ENCODE measurements at regions not wholly inside any gene's neighbourhood (a gene's known extent, or its start where the extent isn't known, plus 50 kb on each side); places are given as distances from the start of the nearest gene placed in this dataset.
"Not testable (repeated sequence)": the region's sequence is repeated elsewhere in the genome, so short reads cannot be mapped to it uniquely, and the experiment has no call there.

DNA sequence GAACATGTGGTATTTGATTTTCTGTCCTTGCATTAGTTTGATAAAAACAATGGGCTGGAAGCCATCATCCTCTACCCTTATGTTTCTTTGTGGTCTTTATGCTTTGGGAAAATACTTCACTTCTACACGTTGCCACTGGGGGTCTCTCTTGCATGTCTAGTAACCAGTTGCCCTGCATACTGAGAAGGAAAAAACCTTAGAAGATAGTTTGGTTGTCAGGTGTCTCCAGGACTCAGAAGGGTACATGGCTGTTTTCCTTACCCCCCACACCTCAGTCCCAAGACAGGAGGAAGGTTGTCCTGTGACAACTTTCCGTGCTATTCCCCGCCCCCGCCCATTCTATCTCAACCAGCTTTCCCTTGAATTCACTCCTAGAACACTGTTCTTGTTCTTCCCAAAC, 62.1 kb upstream of the LANCL3 start:
- no peak for DNase-seq
- H3K27me3 ChIP-seq (ENCODE audit: insufficient read depth, low read depth, severe bottlenecking), result no peaks in the 10 kb centered on the region
- no peaks in the 10 kb centered on the region for H3K9me3 ChIP-seq (ENCODE audit: severe bottlenecking)
- TF ChIP-seq, protein P1, sequence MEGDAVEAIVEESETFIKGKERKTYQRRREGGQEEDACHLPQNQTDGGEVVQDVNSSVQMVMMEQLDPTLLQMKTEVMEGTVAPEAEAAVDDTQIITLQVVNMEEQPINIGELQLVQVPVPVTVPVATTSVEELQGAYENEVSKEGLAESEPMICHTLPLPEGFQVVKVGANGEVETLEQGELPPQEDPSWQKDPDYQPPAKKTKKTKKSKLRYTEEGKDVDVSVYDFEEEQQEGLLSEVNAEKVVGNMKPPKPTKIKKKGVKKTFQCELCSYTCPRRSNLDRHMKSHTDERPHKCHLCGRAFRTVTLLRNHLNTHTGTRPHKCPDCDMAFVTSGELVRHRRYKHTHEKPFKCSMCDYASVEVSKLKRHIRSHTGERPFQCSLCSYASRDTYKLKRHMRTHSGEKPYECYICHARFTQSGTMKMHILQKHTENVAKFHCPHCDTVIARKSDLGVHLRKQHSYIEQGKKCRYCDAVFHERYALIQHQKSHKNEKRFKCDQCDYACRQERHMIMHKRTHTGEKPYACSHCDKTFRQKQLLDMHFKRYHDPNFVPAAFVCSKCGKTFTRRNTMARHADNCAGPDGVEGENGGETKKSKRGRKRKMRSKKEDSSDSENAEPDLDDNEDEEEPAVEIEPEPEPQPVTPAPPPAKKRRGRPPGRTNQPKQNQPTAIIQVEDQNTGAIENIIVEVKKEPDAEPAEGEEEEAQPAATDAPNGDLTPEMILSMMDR (IDR thresholded peaks at IDR 0.05; ENCODE audit: low read depth, low read length), result peak; percentile 29; the same call in 1 of the 2 replicates
- H3K27ac ChIP-seq, result no peak overlapping the region
- H3K36me3 ChIP-seq, result no peaks in the 10 kb centered on the region
- no peak overlapping the region for H3K4me3 ChIP-seq (ENCODE audit: low read depth, low read length)

DNA sequence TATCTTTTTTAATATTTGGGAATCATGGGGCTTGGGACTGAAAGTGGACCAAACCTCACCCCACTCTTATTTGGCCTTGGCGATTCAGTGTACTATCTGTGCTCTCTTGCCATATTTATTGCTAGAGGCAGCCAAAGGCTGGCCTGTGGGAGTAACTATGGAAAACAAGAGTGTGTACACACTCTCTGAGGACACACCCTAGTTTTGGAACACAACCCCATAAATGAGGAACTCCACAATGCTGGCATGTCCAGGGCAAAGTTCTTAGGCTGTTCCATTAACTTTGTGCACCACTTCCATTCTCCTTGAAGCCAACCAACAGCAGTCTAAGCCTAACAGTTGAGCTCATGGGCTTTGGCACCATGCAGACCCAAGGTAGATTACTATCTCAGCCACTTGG, 54.9 kb upstream of the LANCL3 start:
- not testable (repeated sequence) for DNase-seq; H3K27ac ChIP-seq; H3K9me3 ChIP-seq (ENCODE audit: severe bottlenecking); H3K36me3 ChIP-seq; H3K4me3 ChIP-seq (ENCODE audit: low read depth, low read length); H3K27me3 ChIP-seq (ENCODE audit: insufficient read depth, low read depth, severe bottlenecking)

DNA sequence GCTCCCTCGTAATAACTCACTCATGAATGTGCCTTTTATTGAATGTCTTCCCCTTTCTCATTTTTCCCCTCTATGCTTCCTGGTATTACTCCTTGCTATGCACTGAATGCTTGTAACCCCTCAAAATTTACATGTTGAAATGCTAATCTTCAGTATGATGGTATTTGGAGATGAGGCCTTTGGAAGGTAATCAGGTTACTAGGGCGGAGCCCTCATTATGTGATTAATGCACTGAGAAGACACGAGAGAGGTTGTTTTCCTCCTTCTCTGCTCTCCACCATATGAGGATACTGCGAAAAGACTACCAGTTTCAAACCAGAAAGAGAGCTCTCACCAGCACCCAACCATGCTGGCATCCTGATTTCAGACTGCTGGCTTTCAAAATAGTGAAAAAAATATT, 52.2 kb upstream of the LANCL3 start:
- DNase-seq; H3K27ac ChIP-seq; H3K36me3 ChIP-seq; H3K27me3 ChIP-seq (ENCODE audit: insufficient read depth, low read depth, severe bottlenecking); H3K4me3 ChIP-seq (ENCODE audit: low read depth, low read length); H3K9me3 ChIP-seq (ENCODE audit: severe bottlenecking): not testable (repeated sequence)

DNA sequence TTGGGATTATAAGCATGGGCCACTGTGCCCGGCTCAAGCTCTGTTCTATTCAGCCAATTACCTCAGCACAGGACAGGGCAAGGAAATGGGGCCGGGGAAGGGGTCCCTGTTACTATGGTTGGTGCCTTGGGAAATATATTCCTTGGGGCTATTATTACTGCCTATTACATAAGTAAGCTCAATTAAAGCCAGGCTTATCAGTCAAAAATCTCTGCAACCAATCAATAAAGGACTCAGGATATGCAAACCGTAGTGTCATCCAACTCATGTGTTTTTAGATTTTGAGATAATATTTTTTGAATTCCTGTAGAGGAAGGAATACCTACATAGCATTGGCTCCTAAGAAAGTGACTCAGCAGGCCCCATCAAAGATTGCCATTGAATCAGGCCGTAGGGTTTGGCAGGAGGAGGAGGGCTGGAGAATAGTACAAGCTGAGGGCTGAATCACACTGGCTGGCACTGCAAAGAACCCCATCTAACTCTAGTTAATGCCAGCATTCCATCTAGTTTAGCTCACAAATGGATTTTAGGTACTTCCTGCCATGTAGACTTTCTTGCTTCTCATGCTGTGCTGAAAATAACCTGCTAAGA, 50.5 kb upstream of the LANCL3 start:
- not testable (repeated sequence) for H3K36me3 ChIP-seq; H3K27ac ChIP-seq; H3K4me3 ChIP-seq (ENCODE audit: low read depth, low read length); H3K27me3 ChIP-seq (ENCODE audit: insufficient read depth, low read depth, severe bottlenecking); H3K9me3 ChIP-seq (ENCODE audit: severe bottlenecking); DNase-seq

Data from WERI-Rb-1 (cell line).